H1 (cell line): ENCODE measurements at regions not wholly inside any gene's neighbourhood (a gene's known extent, or its start where the extent isn't known, plus 50 kb on each side); places are given as distances from the start of the nearest gene placed in this dataset.

ENCODE experiments used
- ATF2 ChIP-seq: IDR thresholded peaks from 2 replicates; pipeline ENCODE4 v1.6.1; 2012; ENCODE audit warnings: low read length, inconsistent platforms
- BRCA1 ChIP-seq: IDR thresholded peaks from 2 replicates; pipeline ENCODE4 v1.6.1; 2012; ENCODE audit warnings: low read depth, low read length, improper control_type of control experiment
- CHD2 ChIP-seq: IDR thresholded peaks from 2 replicates; pipeline ENCODE4 v1.6.1; 2012; ENCODE audit warnings: low read length, improper control_type of control experiment
- EGR1 ChIP-seq: IDR thresholded peaks from 2 replicates; pipeline ENCODE4 v1.6.1; 2011; ENCODE audit warnings: low read depth, low read length, borderline replicate concordance
- EZH2 ChIP-seq: fragments of 200-600 bp; sonication (generic); IDR thresholded peaks from 2 replicates; pipeline ENCODE4 v1.7.1; 2012; ENCODE audit warnings: low read depth, mild to moderate bottlenecking, moderate library complexity, low read length, inconsistent platforms; ENCODE audit not compliant: severe bottlenecking
- GABPA ChIP-seq: IDR thresholded peaks from 2 replicates; pipeline ENCODE4 v1.6.1; 2011; ENCODE audit warnings: mild to moderate bottlenecking, low read length, moderate library complexity, borderline replicate concordance; ENCODE audit not compliant: insufficient read depth
- GTF2F1 ChIP-seq: IDR thresholded peaks from 2 replicates; pipeline ENCODE4 v1.6.1; 2012; ENCODE audit warnings: low read depth, low read length, improper control_type of control experiment, borderline replicate concordance
- POLR2A ChIP-seq, 2 experiments: IDR thresholded peaks; 1 replicate in 1 of 2; 2 replicates in 1 of 2; pipeline ENCODE4 v1.6.1; 2011; ENCODE audit warnings: low read depth in 2 of 2, low read length in 2 of 2, mild to moderate bottlenecking in 2 of 2; ENCODE audit errors: control extremely low read depth in 1 of 2
- POLR2AphosphoS5 ChIP-seq: IDR thresholded peaks from 2 replicates; pipeline ENCODE4 v1.6.1; 2011; ENCODE audit warnings: low read depth, low read length
- TAF1 ChIP-seq: IDR thresholded peaks from 2 replicates; pipeline ENCODE4 v1.6.1; 2011; ENCODE audit warnings: mild to moderate bottlenecking, low read depth, low read length
- ZNF274 ChIP-seq: IDR thresholded peaks from 2 replicates; pipeline ENCODE4 v1.7.0; 2012; ENCODE audit warnings: low read length, borderline replicate concordance; ENCODE audit errors: extremely low read depth
- TF ChIP-seq, protein P1 (sequence below), 3 experiments: IDR thresholded peaks; 1 replicate in 2 of 3; 2 replicates in 1 of 3; pipeline versions ENCODE4 v1.5.1 to v1.6.1; 2011; ENCODE audit warnings: low read length in 3 of 3, mild to moderate bottlenecking in 3 of 3, inconsistent platforms in 2 of 3, low read depth in 1 of 3, moderate library complexity in 1 of 3; ENCODE audit not compliant: insufficient read depth in 1 of 3; ENCODE audit errors: control extremely low read depth in 1 of 3
- TF ChIP-seq, protein P2 (sequence below): IDR thresholded peaks from 2 replicates; pipeline ENCODE4 v1.6.1; 2012; ENCODE audit warnings: inconsistent platforms

GRCh38 chr19:28847468-28847867 is 365.5 kb downstream of the UQCRFS1 start:
- TF ChIP-seq CHD2 (no peak), ATF2 (no peak), TAF1 (no peak), BRCA1 (no peak), ZNF274 (no peak), POLR2AphosphoS5 (no peak), POLR2A (IDR thresholded peaks at IDR 0.05; ENCODE audit: control extremely low read depth in 1 of 2, low read depth in 2 of 2, low read length in 2 of 2) (no peak), GTF2F1 (no peak), GABPA (no peak), EGR1 (no peak), EZH2 (no peak)
- TF ChIP-seq, protein P1, sequence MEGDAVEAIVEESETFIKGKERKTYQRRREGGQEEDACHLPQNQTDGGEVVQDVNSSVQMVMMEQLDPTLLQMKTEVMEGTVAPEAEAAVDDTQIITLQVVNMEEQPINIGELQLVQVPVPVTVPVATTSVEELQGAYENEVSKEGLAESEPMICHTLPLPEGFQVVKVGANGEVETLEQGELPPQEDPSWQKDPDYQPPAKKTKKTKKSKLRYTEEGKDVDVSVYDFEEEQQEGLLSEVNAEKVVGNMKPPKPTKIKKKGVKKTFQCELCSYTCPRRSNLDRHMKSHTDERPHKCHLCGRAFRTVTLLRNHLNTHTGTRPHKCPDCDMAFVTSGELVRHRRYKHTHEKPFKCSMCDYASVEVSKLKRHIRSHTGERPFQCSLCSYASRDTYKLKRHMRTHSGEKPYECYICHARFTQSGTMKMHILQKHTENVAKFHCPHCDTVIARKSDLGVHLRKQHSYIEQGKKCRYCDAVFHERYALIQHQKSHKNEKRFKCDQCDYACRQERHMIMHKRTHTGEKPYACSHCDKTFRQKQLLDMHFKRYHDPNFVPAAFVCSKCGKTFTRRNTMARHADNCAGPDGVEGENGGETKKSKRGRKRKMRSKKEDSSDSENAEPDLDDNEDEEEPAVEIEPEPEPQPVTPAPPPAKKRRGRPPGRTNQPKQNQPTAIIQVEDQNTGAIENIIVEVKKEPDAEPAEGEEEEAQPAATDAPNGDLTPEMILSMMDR (IDR thresholded peaks at IDR 0.05; ENCODE audit: control extremely low read depth in 1 of 3, insufficient read depth in 1 of 3, low read depth in 1 of 3, low read length in 3 of 3) = no peak
- TF ChIP-seq, protein P2, sequence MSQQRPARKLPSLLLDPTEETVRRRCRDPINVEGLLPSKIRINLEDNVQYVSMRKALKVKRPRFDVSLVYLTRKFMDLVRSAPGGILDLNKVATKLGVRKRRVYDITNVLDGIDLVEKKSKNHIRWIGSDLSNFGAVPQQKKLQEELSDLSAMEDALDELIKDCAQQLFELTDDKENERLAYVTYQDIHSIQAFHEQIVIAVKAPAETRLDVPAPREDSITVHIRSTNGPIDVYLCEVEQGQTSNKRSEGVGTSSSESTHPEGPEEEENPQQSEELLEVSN = no peak
